Fibroblast of lung (primary cell): ENCODE measurements at regions not wholly inside any gene's neighbourhood (a gene's known extent, or its start where the extent isn't known, plus 50 kb on each side); places are given as distances from the start of the nearest gene placed in this dataset.

Experiments used
- DNase-seq, 2 donors: peaks; one replicate each; pipeline versions ENCODE4 v3.0.0 to v3.0.0-alpha.2; 2010; ENCODE audit warnings: low read depth in 2 of 2
- H2AFZ ChIP-seq: 2 replicates; pipeline ENCODE4 v1.5.1; 2012; ENCODE audit warnings: low read length, control low read depth, inconsistent platforms
- H3K27ac ChIP-seq: 2 replicates; pipeline ENCODE4 v1.5.1; 2011; ENCODE audit warnings: low read length, control low read depth; ENCODE audit not compliant: insufficient read depth
- H3K27me3 ChIP-seq: 2 replicates; pipeline ENCODE4 v1.5.1; 2011; ENCODE audit warnings: mild to moderate bottlenecking, low read length; ENCODE audit not compliant: control insufficient read depth, insufficient read depth
- H3K36me3 ChIP-seq: 2 replicates; pipeline ENCODE4 v1.5.1; 2011; ENCODE audit warnings: low read length; ENCODE audit not compliant: control insufficient read depth, insufficient read depth
- H3K4me1 ChIP-seq: 2 replicates; pipeline ENCODE4 v1.5.1; 2011; ENCODE audit warnings: low read length; ENCODE audit not compliant: control insufficient read depth, insufficient read depth; ENCODE audit errors: extremely low read depth
- H3K4me2 ChIP-seq: 2 replicates; pipeline ENCODE4 v1.5.1; 2011; ENCODE audit warnings: low read length, control low read depth; ENCODE audit not compliant: insufficient read depth; ENCODE audit errors: extremely low read depth
- H3K4me3 ChIP-seq, 4 experiments: fragments of 200-600 bp in 1 of 4; sonication (generic) in 1 of 4; replicated peaks in 1 of 4; 2 replicates each; pipeline ENCODE4 v1.5.1; 2011 to 2016; ENCODE audit warnings: low read length in 4 of 4, low read depth in 3 of 4, mild to moderate bottlenecking in 3 of 4, control low read depth in 2 of 4, inconsistent platforms in 1 of 4, mixed read lengths in 1 of 4; ENCODE audit not compliant: insufficient read depth in 1 of 4; ENCODE audit errors: control extremely low read depth in 1 of 4
- H3K79me2 ChIP-seq: 2 replicates; pipeline ENCODE4 v1.5.1; 2012; ENCODE audit warnings: mild to moderate bottlenecking, low read length, inconsistent platforms; ENCODE audit not compliant: control insufficient read depth, insufficient read depth
- H3K9ac ChIP-seq: 2 replicates; pipeline ENCODE4 v1.5.1; 2011; ENCODE audit warnings: mild to moderate bottlenecking, low read length, control low read depth; ENCODE audit not compliant: insufficient read depth
- H3K9me3 ChIP-seq: 2 replicates; pipeline ENCODE4 v1.5.1; 2012; ENCODE audit warnings: low read depth, low read length; ENCODE audit not compliant: control insufficient read depth, insufficient read depth
- H4K20me1 ChIP-seq: 2 replicates; pipeline ENCODE4 v1.5.1; 2011; ENCODE audit warnings: low read length; ENCODE audit not compliant: control insufficient read depth, insufficient read depth; ENCODE audit errors: extremely low read depth
- CTCF ChIP-seq, 2 donors: IDR thresholded peaks in 1 of 2; conservative IDR thresholded peaks in 1 of 2; 1 replicate in 1 of 2; 2 replicates in 1 of 2; pipeline ENCODE4 v1.5.1; 2011 to 2012; ENCODE audit warnings: low read length in 2 of 2, control low read depth in 1 of 2, inconsistent platforms in 1 of 2, low read depth in 1 of 2, mild to moderate bottlenecking in 1 of 2
- EZH2 ChIP-seq: IDR thresholded peaks from 2 replicates; pipeline ENCODE4 v1.5.1; 2012; ENCODE audit warnings: low read length, control low read depth, mild to moderate bottlenecking; ENCODE audit errors: missing control alignments

GRCh38 chr12:16121953-16122352 is 155.5 kb downstream of the SLC15A5 start:
- TF ChIP-seq CTCF (conservative IDR thresholded peaks at IDR 0.05 in 1 of 2, IDR thresholded peaks at IDR 0.05 in 1 of 2; ENCODE audit: low read depth in 1 of 2, low read length in 2 of 2) (no peak), EZH2 (no peak)
- Histone ChIP-seq H3K79me2 (no peaks in the 10 kb centered on the region), H2AFZ (no peak overlapping the region), H3K27me3 (no peaks in the 10 kb centered on the region), H4K20me1 (no peaks in the 10 kb centered on the region), H3K4me1 (no peaks in the 10 kb centered on the region), H3K9ac (no peak overlapping the region), H3K9me3 (no peaks in the 10 kb centered on the region), H3K4me3 (no peak overlapping the region), H3K27ac (no peak overlapping the region), H3K36me3 (no peaks in the 10 kb centered on the region), H3K4me2 (no peak overlapping the region)
- DNase-seq = no peak

DNA sequence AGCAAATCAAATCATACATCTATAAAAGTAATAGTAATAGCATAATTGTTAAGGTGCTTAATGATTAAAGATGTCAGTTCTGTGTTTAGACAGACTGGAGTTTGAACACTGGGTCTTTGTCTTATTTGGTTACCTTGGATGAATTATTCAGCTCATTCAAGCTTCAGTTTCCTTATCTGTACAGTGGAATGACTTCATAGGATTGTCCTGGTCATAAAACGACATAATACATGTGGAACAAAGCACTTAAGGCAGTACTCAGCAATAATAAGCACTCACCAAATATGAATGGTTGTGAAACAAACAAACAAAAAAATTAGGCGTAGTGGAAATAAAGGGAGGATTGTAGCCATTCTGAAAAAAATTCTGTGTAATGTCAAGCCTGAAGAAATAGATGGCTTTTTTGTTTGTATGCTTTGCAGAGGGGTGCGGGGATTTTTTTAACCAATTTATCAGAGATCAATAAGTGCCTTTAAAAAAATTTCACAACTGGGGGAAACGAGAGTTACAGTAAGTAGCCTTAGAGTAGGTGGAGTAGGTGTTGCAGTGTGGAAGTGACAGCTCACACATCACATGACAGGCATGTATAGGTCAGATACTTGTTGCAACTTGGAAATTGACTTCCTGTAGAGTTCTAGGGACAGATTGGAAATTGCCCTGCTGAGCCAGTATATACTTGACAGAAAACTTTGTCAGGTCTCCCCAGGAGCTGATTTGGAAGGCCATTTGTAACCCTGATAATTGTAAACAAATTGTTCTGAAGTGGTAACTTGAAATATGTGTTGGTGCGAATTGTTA is 157.7 kb downstream of the SLC15A5 start:
- no peak overlapping the region for H2AFZ ChIP-seq
- no peaks in the 10 kb centered on the region for H3K27me3 ChIP-seq
- no peak overlapping the region for H3K9ac ChIP-seq
- DNase-seq = no peak
- no peak for TF ChIP-seq EZH2
- no peak for TF ChIP-seq CTCF (conservative IDR thresholded peaks at IDR 0.05 in 1 of 2, IDR thresholded peaks at IDR 0.05 in 1 of 2; ENCODE audit: low read depth in 1 of 2, low read length in 2 of 2)
- no peaks in the 10 kb centered on the region for H4K20me1 ChIP-seq
- no peaks in the 10 kb centered on the region for H3K36me3 ChIP-seq
- H3K4me3 ChIP-seq = no peak overlapping the region
- no peak overlapping the region for H3K4me2 ChIP-seq
- no peak overlapping the region for H3K27ac ChIP-seq
- no peaks in the 10 kb centered on the region for H3K9me3 ChIP-seq
- H3K4me1 ChIP-seq = no peaks in the 10 kb centered on the region
- H3K79me2 ChIP-seq = no peaks in the 10 kb centered on the region

DNA sequence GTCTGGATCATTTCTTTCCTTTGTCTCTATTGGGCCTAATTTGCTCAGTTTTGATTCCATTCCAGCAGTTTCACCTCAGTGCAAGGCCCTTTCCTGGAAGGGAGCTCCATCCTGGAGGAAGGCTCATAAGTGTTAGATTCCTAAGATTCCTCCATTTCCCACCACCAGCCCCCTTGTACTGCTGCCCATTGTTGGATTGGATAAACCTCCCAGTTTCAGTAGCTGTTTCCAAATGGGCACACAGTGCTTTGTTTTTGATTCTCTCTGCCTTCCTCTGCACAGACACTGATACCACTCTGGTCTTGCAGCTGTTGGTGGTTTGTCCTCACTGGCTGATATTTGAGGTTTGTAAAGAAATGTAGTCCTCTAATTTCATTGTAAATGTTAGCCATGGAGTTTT is 158.9 kb downstream of the SLC15A5 start:
- no peak overlapping the region for H3K9ac ChIP-seq
- no peaks in the 10 kb centered on the region for H3K4me1 ChIP-seq
- no peak for TF ChIP-seq CTCF (conservative IDR thresholded peaks at IDR 0.05 in 1 of 2, IDR thresholded peaks at IDR 0.05 in 1 of 2; ENCODE audit: low read depth in 1 of 2, low read length in 2 of 2)
- TF ChIP-seq EZH2 = no peak
- H3K9me3 ChIP-seq = no peaks in the 10 kb centered on the region
- H3K36me3 ChIP-seq = no peaks in the 10 kb centered on the region
- H4K20me1 ChIP-seq = no peaks in the 10 kb centered on the region
- no peaks in the 10 kb centered on the region for H3K27me3 ChIP-seq
- no peak overlapping the region for H3K27ac ChIP-seq
- H3K4me2 ChIP-seq = no peak overlapping the region
- H2AFZ ChIP-seq = no peak overlapping the region
- no peak overlapping the region for H3K4me3 ChIP-seq
- peak in 1 of 2 donors; percentile 11 for DNase-seq
- H3K79me2 ChIP-seq = no peaks in the 10 kb centered on the region
